SKM-1 treated with dmso at 0.1 percent for 144 hours (cell line): ENCODE measurements at regions not wholly inside any gene's neighbourhood (a gene's known extent, or its start where the extent isn't known, plus 50 kb on each side); places are given as distances from the start of the nearest gene placed in this dataset.
"Not testable (repeated sequence)": the region's sequence is repeated elsewhere in the genome, so short reads cannot be mapped to it uniquely, and the experiment has no call there.

ENCODE experiments used
- DNase-seq: peaks from one replicate; lab custom pipeline; 2025; ENCODE audit not compliant: unreplicated experiment; lab: John Stamatoyannopoulos, UW

- DNase-seq, result not testable (repeated sequence)
Observed at GRCh38 chr1:206358771-206359170, 111.5 kb upstream of the IKBKE start.

- not testable (repeated sequence) for DNase-seq
Observed at GRCh38 chr1:206359377-206359776, 110.9 kb upstream of the IKBKE start.

GRCh38 chr1:206361978-206362543, 108.2 kb upstream of the IKBKE start:
- not testable (repeated sequence) for DNase-seq

GRCh38 chr1:206362994-206363393, 107.3 kb upstream of the IKBKE start:
- not testable (repeated sequence) for DNase-seq

- not testable (repeated sequence) for DNase-seq
Observed at GRCh38 chr1:206365271-206365670, 105.0 kb upstream of the IKBKE start.

GRCh38 chr1:206366131-206366530, 104.1 kb upstream of the IKBKE start:
- DNase-seq, result not testable (repeated sequence)

GRCh38 chr1:206366772-206367171, 103.5 kb upstream of the IKBKE start:
- not testable (repeated sequence) for DNase-seq

- not testable (repeated sequence) for DNase-seq
Observed at GRCh38 chr1:206367955-206368622, 102.2 kb upstream of the IKBKE start.

GRCh38 chr1:206374725-206375124, 95.6 kb upstream of the IKBKE start:
- not testable (repeated sequence) for DNase-seq

- DNase-seq, result not testable (repeated sequence)
Observed at GRCh38 chr1:206375552-206375951, 94.7 kb upstream of the IKBKE start.

GRCh38 chr1:206378506-206378905, 91.8 kb upstream of the IKBKE start:
- not testable (repeated sequence) for DNase-seq

- not testable (repeated sequence) for DNase-seq
Observed at GRCh38 chr1:206379245-206379644, 91.0 kb upstream of the IKBKE start.

- peak; percentile 50 for DNase-seq
Observed at GRCh38 chr1:206380163-206380790, 90.0 kb upstream of the IKBKE start.

- not testable (repeated sequence) for DNase-seq
Observed at GRCh38 chr1:206380791-206381610, 89.3 kb upstream of the IKBKE start.

GRCh38 chr1:206384029-206384807, 86.1 kb upstream of the IKBKE start:
- peak; percentile 21 for DNase-seq

- DNase-seq, result not testable (repeated sequence)
Observed at GRCh38 chr1:206384891-206385290, 85.4 kb upstream of the IKBKE start.

- DNase-seq, result not testable (repeated sequence)
Observed at GRCh38 chr1:206387631-206388030, 82.6 kb upstream of the IKBKE start.

- DNase-seq, result not testable (repeated sequence)
Observed at GRCh38 chr1:206391903-206392302, 78.4 kb upstream of the IKBKE start.

- not testable (repeated sequence) for DNase-seq
Observed at GRCh38 chr1:206397501-206397900, 72.8 kb upstream of the IKBKE start.

GRCh38 chr1:206398261-206398660, 72.0 kb upstream of the IKBKE start:
- not testable (repeated sequence) for DNase-seq
